ENCODE measurements at regions not wholly inside any gene's neighbourhood (a gene's known extent, or its start where the extent isn't known, plus 50 kb on each side); places are given as distances from the start of the nearest gene placed in this dataset.
"Not testable (repeated sequence)": the region's sequence is repeated elsewhere in the genome, so short reads cannot be mapped to it uniquely, and the experiment has no call there.

DNA sequence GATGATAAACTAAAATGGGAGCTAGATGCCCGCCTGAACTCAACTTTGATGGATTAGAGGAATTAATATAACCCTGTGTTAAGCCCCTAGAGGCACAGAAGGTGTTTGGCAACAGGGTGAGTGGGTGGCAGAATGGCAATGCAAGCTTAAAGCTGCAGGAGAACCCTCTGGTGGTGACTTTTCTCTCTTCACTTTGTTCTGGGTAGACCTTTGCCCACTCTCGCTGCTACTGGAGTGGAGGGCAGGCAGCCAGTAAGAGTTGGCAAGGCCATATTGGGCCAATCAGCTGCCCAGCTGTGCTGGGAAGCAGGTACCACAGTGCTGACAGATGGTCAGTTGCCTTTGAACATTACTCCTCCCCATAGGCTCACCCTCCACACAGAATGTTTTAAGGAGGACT lies 468.2 kb downstream of the MMUT start:
- Histone ChIP-seq H3K9me3 (ENCODE audit: insufficient read depth, low read depth, low read length) (peaks cover 11% of the 10 kb centered on the region; the same call in 1 of the 2 replicates), H3K4me1 (ENCODE audit: insufficient read depth, low read length) (no peaks in the 10 kb centered on the region), H3K9ac (ENCODE audit: low read depth, low read length) (no peak overlapping the region), H3K27me3 (ENCODE audit: insufficient read depth, low read length) (no peaks in the 10 kb centered on the region), H3K36me3 (ENCODE audit: insufficient read depth, low read length) (no peaks in the 10 kb centered on the region), H3K4me3 (ENCODE audit: low read length) (no peak overlapping the region), H3K27ac (ENCODE audit: low read depth, low read length) (no peak overlapping the region)
- WGBS, result 86% methylated on average over 2 of the region's 2 CpGs

DNA sequence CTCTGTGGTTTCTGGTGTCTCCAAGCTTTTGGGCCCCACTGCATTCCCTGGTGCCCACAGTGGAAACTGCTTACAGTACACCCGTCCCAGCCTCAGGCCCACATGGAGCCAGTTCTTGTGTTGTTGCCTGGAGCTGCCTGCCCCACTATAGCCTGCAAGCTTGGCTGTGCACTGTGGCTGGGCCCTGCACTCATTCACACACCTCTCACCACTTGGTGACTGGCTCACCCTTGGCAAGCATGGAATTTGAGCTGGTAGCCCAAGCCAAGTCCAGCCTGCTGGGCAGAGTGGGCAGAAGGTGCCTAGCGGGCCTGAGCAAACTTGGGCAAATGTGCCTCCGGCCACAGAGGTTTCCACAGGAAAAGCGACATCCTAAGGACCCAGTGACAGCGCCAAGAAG lies 472.3 kb downstream of the MMUT start:
- Histone ChIP-seq H3K36me3 (ENCODE audit: insufficient read depth, low read length) (no peaks in the 10 kb centered on the region), H3K4me1 (ENCODE audit: insufficient read depth, low read length) (no peaks in the 10 kb centered on the region), H3K9me3 (ENCODE audit: insufficient read depth, low read depth, low read length) (peaks cover 15% of the 10 kb centered on the region), H3K4me3 (ENCODE audit: low read length) (no peak overlapping the region), H3K9ac (ENCODE audit: low read depth, low read length) (no peak overlapping the region), H3K27ac (ENCODE audit: low read depth, low read length) (no peak overlapping the region), H3K27me3 (ENCODE audit: insufficient read depth, low read length) (no peaks in the 10 kb centered on the region)
- 91% methylated on average over 5 of the region's 5 CpGs for WGBS

DNA sequence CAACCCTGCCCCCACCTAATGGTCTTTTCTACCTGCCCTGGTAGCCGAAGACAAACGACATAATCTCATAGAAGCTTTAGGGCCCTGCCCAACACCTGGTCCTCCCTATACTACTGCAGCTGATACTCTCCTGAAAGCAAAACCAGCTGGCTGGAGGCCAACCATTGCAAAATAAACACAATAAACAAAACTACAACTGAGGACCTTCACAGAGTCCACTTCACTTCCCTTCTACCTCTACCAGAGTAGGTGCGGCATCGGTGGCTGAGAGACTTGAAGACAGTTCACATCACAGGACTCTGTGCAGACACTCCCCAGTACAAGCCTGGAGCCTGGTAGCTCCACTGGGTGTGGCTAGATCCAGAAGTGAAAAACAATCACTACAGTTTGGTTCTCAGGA lies 476.2 kb downstream of the MMUT start:
- WGBS, result 94% methylated on average over 4 of the region's 4 CpGs

DNA sequence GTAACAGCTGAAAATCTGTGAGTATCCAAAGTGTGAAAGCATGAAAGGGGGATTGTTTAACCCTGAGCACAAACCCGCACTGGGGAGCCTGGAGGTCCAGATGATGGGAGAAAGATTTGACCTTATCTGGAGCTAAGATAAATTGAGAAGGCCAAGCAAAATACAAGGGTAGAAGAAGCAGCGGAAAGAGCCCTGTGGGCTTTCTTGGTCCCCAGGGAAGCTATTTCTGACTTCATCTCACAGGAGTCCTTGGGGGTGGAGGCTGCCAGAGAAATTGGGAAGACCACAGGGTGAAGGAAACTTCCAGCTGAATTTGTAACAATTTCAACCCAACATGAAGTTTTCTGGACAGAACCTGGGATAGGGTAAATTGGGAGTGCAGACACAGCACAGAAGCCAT lies 476.9 kb downstream of the MMUT start:
- no peak overlapping the region for H3K4me3 ChIP-seq (ENCODE audit: low read length)
- no peaks in the 10 kb centered on the region for H3K27me3 ChIP-seq (ENCODE audit: insufficient read depth, low read length)
- no peak overlapping the region for H3K27ac ChIP-seq (ENCODE audit: low read depth, low read length)
- H3K4me1 ChIP-seq (ENCODE audit: insufficient read depth, low read length), result no peaks in the 10 kb centered on the region
- 91% methylated on average over 2 of the region's 2 CpGs for WGBS
- no peak overlapping the region for H3K9ac ChIP-seq (ENCODE audit: low read depth, low read length)
- H3K36me3 ChIP-seq (ENCODE audit: insufficient read depth, low read length), result no peaks in the 10 kb centered on the region
- peaks cover 15% of the 10 kb centered on the region for H3K9me3 ChIP-seq (ENCODE audit: insufficient read depth, low read depth, low read length)

More for the DNA sequence above, 476.2 kb downstream of the MMUT start:
- Histone ChIP-seq H3K4me1 (ENCODE audit: insufficient read depth, low read length) (no peaks in the 10 kb centered on the region), H3K27ac (ENCODE audit: low read depth, low read length) (no peak overlapping the region), H3K9ac (ENCODE audit: low read depth, low read length) (no peak overlapping the region), H3K4me3 (ENCODE audit: low read length) (no peak overlapping the region), H3K36me3 (ENCODE audit: insufficient read depth, low read length) (no peaks in the 10 kb centered on the region), H3K9me3 (ENCODE audit: insufficient read depth, low read depth, low read length) (peaks cover 15% of the 10 kb centered on the region), H3K27me3 (ENCODE audit: insufficient read depth, low read length) (no peaks in the 10 kb centered on the region)

DNA sequence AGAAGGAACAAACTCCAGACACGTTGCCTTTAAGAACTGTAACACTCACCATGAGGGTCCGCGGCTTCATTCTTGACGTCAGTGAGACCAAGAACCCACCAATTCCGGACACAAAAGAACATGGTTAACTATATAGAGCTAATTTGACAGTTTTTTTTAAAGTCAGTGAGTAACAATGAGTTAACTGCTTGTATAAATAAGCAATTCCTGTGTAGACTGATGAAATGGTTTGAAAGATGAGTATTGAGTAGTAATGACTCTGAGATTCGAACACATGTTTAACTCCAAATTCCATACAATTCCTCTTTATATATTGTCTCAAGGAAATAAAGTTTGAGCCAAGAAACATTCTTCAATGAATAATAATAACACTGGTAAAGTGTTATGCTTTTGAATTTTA lies 478.0 kb downstream of the MMUT start:
- H3K4me3 ChIP-seq (ENCODE audit: low read length), result no peak overlapping the region
- peaks cover 6% of the 10 kb centered on the region; the same call in 1 of the 2 replicates for H3K9me3 ChIP-seq (ENCODE audit: insufficient read depth, low read depth, low read length)
- H3K27me3 ChIP-seq (ENCODE audit: insufficient read depth, low read length), result no peaks in the 10 kb centered on the region
- 97% methylated on average over 5 of the region's 6 CpGs for WGBS
- H3K27ac ChIP-seq (ENCODE audit: low read depth, low read length), result no peak overlapping the region
- no peaks in the 10 kb centered on the region for H3K36me3 ChIP-seq (ENCODE audit: insufficient read depth, low read length)
- H3K9ac ChIP-seq (ENCODE audit: low read depth, low read length), result no peak overlapping the region
- no peaks in the 10 kb centered on the region for H3K4me1 ChIP-seq (ENCODE audit: insufficient read depth, low read length)

DNA sequence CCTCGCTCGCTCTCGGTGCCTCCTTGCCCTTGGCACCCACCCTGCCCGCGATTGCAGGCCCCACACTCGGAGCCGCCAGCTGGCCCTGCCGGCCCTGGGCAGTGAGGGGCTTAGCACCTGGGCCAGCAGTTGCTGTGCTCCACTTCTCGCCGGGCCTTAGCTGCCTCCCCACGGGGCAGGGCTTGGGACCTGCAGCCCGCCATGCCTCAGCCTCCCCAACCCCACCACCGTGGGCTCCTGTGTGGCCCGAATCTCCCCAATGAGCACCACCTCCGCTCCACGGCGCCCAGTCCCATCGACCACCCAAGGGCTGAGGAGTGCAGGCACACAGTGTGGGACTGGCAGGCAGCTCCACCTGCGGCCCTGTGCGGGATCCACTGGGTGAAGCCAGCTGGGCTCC lies 479.1 kb downstream of the MMUT start:
- H3K9me3 ChIP-seq (ENCODE audit: insufficient read depth, low read depth, low read length); H3K4me3 ChIP-seq (ENCODE audit: low read length); H3K27me3 ChIP-seq (ENCODE audit: insufficient read depth, low read length); H3K4me1 ChIP-seq (ENCODE audit: insufficient read depth, low read length); H3K9ac ChIP-seq (ENCODE audit: low read depth, low read length); H3K27ac ChIP-seq (ENCODE audit: low read depth, low read length); H3K36me3 ChIP-seq (ENCODE audit: insufficient read depth, low read length): not testable (repeated sequence)
- 93% methylated on average over 20 of the region's 20 CpGs for WGBS

DNA sequence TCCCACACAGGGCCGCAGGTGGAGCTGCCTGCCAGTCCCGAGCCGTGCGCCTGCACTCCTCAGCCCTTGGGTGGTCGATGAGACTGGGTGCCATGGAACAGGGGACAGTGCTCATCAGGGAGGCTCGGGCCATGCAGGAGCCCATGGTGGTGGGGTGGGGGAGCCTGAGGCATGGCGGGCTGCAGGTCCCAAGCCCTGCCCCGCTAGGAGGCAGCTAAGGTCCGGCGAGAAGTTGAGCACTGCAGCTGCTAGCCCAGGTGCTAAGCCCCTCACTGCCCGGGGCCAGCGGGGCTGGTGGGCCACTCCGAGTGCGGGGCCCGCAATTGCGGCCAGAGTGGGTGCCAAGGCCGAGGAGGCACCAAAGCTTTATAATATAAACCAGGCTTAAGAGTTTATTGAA lies 479.7 kb downstream of the MMUT start:
- H3K4me3 ChIP-seq (ENCODE audit: low read length), result no peak overlapping the region
- no peak overlapping the region for H3K27ac ChIP-seq (ENCODE audit: low read depth, low read length)
- no peaks in the 10 kb centered on the region for H3K4me1 ChIP-seq (ENCODE audit: insufficient read depth, low read length)
- H3K36me3 ChIP-seq (ENCODE audit: insufficient read depth, low read length), result no peaks in the 10 kb centered on the region
- no peaks in the 10 kb centered on the region for H3K27me3 ChIP-seq (ENCODE audit: insufficient read depth, low read length)
- H3K9ac ChIP-seq (ENCODE audit: low read depth, low read length), result no peak overlapping the region
- 98% methylated on average over 16 of the region's 17 CpGs for whole genome bisulfite sequencing
- H3K9me3 ChIP-seq (ENCODE audit: insufficient read depth, low read depth, low read length), result no peaks in the 10 kb centered on the region

DNA sequence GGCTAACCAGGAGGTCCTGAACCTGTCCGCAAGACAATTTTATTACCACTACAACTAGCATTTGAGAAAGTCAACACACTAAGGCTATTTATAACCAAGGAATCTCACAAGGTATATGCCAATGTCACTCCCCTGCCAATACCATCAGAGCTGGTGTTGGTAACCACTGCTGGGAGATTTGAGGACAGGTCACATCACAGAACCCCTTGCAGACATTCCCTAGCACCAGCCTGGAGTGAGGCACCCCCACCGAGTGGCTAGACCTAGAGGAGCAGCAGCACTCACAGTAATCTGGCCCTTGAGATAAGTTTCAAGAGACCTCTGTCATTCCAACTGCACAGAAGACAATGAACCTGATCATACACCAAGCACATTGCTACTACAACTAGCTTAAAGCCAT lies 483.2 kb downstream of the MMUT start:
- no peak overlapping the region for H3K4me3 ChIP-seq (ENCODE audit: low read length)
- H3K27ac ChIP-seq (ENCODE audit: low read depth, low read length), result no peak overlapping the region
- no peaks in the 10 kb centered on the region for H3K36me3 ChIP-seq (ENCODE audit: insufficient read depth, low read length)
- no peaks in the 10 kb centered on the region for H3K27me3 ChIP-seq (ENCODE audit: insufficient read depth, low read length)
- no peaks in the 10 kb centered on the region for H3K9me3 ChIP-seq (ENCODE audit: insufficient read depth, low read depth, low read length)
- WGBS, result 93% methylated on average over 2 of the region's 2 CpGs
- no peaks in the 10 kb centered on the region for H3K4me1 ChIP-seq (ENCODE audit: insufficient read depth, low read length)
- no peak overlapping the region for H3K9ac ChIP-seq (ENCODE audit: low read depth, low read length)

DNA sequence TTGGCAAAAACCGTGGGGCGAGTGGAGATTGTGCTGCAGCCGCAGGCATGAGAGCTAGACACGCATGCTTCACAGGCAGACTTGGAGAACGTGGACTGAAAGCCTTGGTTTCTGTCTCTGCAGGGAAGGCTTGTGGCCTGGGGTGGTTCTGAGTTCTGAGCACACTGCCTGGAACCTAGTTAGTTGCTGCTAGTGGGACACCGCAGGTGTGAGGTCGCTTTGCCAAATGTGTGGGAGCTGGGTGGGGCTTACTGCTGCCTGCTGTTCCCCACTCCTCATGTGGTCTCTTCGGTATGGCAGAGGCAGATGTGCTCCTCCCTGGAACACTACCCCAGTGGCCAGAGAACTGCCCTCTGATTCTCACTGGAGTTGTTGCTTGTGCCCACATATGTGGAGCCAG lies 484.0 kb downstream of the MMUT start:
- no peaks in the 10 kb centered on the region for H3K36me3 ChIP-seq (ENCODE audit: insufficient read depth, low read length)
- no peak overlapping the region for H3K27ac ChIP-seq (ENCODE audit: low read depth, low read length)
- H3K4me3 ChIP-seq (ENCODE audit: low read length), result no peak overlapping the region
- H3K4me1 ChIP-seq (ENCODE audit: insufficient read depth, low read length), result no peaks in the 10 kb centered on the region
- 92% methylated on average over 8 of the region's 8 CpGs for WGBS
- H3K9ac ChIP-seq (ENCODE audit: low read depth, low read length), result no peak overlapping the region
- no peaks in the 10 kb centered on the region for H3K9me3 ChIP-seq (ENCODE audit: insufficient read depth, low read depth, low read length)
- H3K27me3 ChIP-seq (ENCODE audit: insufficient read depth, low read length), result no peaks in the 10 kb centered on the region

DNA sequence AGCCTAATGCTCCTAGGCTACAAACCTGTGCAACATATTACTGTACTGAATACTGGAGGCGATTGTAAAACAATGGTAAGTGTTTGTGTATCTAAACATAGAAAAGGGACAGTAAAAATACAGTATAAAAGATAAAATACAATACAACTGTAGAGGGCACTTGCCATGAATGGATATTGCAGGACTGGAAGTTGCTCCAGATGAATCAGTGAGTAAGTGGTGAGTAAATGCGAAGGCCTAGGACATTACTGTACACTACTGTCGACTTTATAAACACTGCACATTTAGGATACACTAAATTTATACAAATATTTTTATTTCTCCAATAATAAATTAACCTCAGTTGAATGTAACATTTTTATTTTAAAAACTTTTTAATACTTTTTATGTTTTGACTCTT lies 485.0 kb downstream of the MMUT start:
- Histone ChIP-seq H3K4me1 (ENCODE audit: insufficient read depth, low read length) (no peaks in the 10 kb centered on the region), H3K4me3 (ENCODE audit: low read length) (no peak overlapping the region), H3K9me3 (ENCODE audit: insufficient read depth, low read depth, low read length) (no peaks in the 10 kb centered on the region), H3K27me3 (ENCODE audit: insufficient read depth, low read length) (no peaks in the 10 kb centered on the region), H3K36me3 (ENCODE audit: insufficient read depth, low read length) (no peaks in the 10 kb centered on the region), H3K27ac (ENCODE audit: low read depth, low read length) (no peak overlapping the region), H3K9ac (ENCODE audit: low read depth, low read length) (no peak overlapping the region)
- 83% methylated on average over 1 of the region's 3 CpGs for WGBS

DNA sequence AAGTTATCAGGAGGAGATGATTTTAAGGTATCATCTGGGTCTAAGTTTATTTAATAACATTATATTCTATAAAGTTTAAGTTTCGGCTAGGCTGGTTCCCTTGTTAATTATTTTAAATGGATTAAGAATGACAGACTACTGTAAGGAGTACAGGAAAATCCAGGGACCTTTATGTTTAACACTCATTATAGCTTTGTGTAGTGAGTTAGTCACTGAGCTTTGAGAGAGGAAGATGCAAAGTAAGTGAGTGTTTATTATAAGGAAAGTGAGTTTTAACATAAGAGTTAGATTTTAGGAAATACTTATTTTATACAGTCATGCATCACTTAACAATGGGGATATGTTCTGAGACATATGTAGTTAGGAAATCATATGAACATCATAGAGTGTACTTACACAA lies 485.5 kb downstream of the MMUT start:
- Histone ChIP-seq H3K4me3 (ENCODE audit: low read length) (no peak overlapping the region), H3K9ac (ENCODE audit: low read depth, low read length) (no peak overlapping the region), H3K36me3 (ENCODE audit: insufficient read depth, low read length) (no peaks in the 10 kb centered on the region), H3K27ac (ENCODE audit: low read depth, low read length) (no peak overlapping the region), H3K4me1 (ENCODE audit: insufficient read depth, low read length) (no peaks in the 10 kb centered on the region), H3K27me3 (ENCODE audit: insufficient read depth, low read length) (no peaks in the 10 kb centered on the region), H3K9me3 (ENCODE audit: insufficient read depth, low read depth, low read length) (no peaks in the 10 kb centered on the region)
- 71% methylated on average over 1 of the region's 1 CpG for WGBS

DNA sequence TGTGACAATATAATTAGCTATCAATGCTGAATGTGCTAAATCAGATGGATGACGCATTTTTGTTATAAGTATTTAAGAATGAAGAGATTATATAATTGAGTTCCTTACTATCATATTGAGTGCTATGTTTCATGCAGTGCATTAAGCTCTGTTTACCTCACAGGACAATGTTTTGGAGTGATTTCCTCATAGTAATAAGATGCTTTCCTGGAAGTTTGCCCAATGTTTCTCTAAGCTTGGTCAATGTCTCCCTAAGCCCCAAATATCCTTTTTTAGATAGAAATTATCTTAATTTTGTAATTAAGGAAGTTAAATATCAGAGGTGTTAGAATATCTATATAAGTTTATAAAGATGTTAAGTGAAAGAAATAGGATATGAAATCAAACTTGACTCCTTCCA lies 489.6 kb downstream of the MMUT start:
- Histone ChIP-seq H3K9me3 (ENCODE audit: insufficient read depth, low read depth, low read length) (no peaks in the 10 kb centered on the region), H3K4me1 (ENCODE audit: insufficient read depth, low read length) (no peaks in the 10 kb centered on the region), H3K27ac (ENCODE audit: low read depth, low read length) (no peak overlapping the region), H3K9ac (ENCODE audit: low read depth, low read length) (no peak overlapping the region), H3K27me3 (ENCODE audit: insufficient read depth, low read length) (no peaks in the 10 kb centered on the region), H3K36me3 (ENCODE audit: insufficient read depth, low read length) (no peaks in the 10 kb centered on the region), H3K4me3 (ENCODE audit: low read length) (no peak overlapping the region)
- 86% methylated on average over 1 of the region's 1 CpG for WGBS

Measured in HUES64 (cell line).